ENCODE measurements at regions not wholly inside any gene's neighbourhood (a gene's known extent, or its start where the extent isn't known, plus 50 kb on each side); places are given as distances from the start of the nearest gene placed in this dataset.

DNA sequence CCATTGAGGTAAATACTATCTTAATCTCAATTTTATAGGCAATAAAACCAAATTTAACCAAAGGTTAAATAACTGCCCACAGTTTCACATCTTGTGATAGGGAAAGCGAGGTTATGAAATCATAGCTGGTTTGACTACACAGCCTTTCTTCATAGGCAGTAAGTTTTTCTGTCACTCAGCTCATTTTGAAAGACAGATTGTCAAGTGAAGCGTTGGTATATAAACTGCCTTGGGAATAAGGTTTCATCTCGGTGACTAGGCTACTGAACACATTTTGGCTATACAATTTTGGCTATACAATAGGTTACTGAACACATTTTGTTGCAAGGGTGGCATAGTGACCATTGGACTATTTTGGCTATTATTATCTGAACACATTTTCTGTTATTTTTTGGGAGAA is 793.7 kb downstream of the TRHDE start:
- Histone ChIP-seq H3K4me3 (ENCODE audit: control extremely low read depth in 1 of 5, extremely low read depth in 1 of 5, insufficient read depth in 1 of 5, low read depth in 2 of 5, low read length in 4 of 5) (no peak overlapping the region), H3K27me3 (replicated peaks in 1 of 4; ENCODE audit: control extremely low read depth in 1 of 4, control insufficient read depth in 3 of 4, insufficient read depth in 4 of 4, low read length in 3 of 4) (no peaks in the 10 kb centered on the region), H3K36me3 (replicated peaks in 1 of 2; ENCODE audit: control extremely low read depth in 1 of 2, control insufficient read depth in 1 of 2, extremely low read depth in 1 of 2, insufficient read depth in 2 of 2, low read length in 1 of 2) (no peaks in the 10 kb centered on the region), H3K27ac (ENCODE audit: low read length in 2 of 2) (no peak overlapping the region), H4K20me1 (ENCODE audit: control insufficient read depth, insufficient read depth, low read length, poor library complexity, severe bottlenecking) (no peaks in the 10 kb centered on the region), H3K9me3 (ENCODE audit: control extremely low read depth in 1 of 3, control insufficient read depth in 2 of 3, insufficient read depth in 1 of 3, low read length in 2 of 3) (peaks cover 0 to 7% (median 0%) of the 10 kb centered on the region in 3 donors), H2AFZ (ENCODE audit: insufficient read depth, low read depth, low read length, poor library complexity, severe bottlenecking) (no peak overlapping the region), H3K4me2 (replicated peaks; ENCODE audit: low read depth, low read length, poor library complexity, severe bottlenecking) (no peak overlapping the region), H3K4me1 (ENCODE audit: control insufficient read depth in 2 of 2, insufficient read depth in 2 of 2, low read length in 2 of 2) (no peaks in the 10 kb centered on the region), H3K9ac (ENCODE audit: low read length) (no peak overlapping the region), H3K79me2 (ENCODE audit: control insufficient read depth, insufficient read depth, low read length) (no peaks in the 10 kb centered on the region)
- WGBS (ENCODE audit: insufficient coverage) = 40% methylated on average over 1 of the region's 3 CpGs
- no peak overlapping the region for H3K4me3 Mint-ChIP-seq
- no peaks in the 10 kb centered on the region for H3K9me3 Mint-ChIP-seq (ENCODE audit: insufficient read depth)
- no peak overlapping the region for H3K27ac Mint-ChIP-seq
- ATAC-seq (ENCODE audit: low read depth) (no peak), DNase-seq (no peak)
- ChIA-PET POLR2A (no interaction called here), CTCF (no interaction called here)
- no peaks in the 10 kb centered on the region for H3K27me3 Mint-ChIP-seq
- intact Hi-C loops (cut with micrococcal nuclease) = no loop called here
- no peaks in the 10 kb centered on the region for H3K4me1 Mint-ChIP-seq
- no peak for TF ChIP-seq EZH2 (IDR thresholded peaks at IDR 0.05; ENCODE audit: borderline replicate concordance, insufficient read depth, low read depth, low read length, poor library complexity, severe bottlenecking)
- TF ChIP-seq, protein P1, sequence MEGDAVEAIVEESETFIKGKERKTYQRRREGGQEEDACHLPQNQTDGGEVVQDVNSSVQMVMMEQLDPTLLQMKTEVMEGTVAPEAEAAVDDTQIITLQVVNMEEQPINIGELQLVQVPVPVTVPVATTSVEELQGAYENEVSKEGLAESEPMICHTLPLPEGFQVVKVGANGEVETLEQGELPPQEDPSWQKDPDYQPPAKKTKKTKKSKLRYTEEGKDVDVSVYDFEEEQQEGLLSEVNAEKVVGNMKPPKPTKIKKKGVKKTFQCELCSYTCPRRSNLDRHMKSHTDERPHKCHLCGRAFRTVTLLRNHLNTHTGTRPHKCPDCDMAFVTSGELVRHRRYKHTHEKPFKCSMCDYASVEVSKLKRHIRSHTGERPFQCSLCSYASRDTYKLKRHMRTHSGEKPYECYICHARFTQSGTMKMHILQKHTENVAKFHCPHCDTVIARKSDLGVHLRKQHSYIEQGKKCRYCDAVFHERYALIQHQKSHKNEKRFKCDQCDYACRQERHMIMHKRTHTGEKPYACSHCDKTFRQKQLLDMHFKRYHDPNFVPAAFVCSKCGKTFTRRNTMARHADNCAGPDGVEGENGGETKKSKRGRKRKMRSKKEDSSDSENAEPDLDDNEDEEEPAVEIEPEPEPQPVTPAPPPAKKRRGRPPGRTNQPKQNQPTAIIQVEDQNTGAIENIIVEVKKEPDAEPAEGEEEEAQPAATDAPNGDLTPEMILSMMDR (IDR thresholded peaks at IDR 0.05) = no peak

DNA sequence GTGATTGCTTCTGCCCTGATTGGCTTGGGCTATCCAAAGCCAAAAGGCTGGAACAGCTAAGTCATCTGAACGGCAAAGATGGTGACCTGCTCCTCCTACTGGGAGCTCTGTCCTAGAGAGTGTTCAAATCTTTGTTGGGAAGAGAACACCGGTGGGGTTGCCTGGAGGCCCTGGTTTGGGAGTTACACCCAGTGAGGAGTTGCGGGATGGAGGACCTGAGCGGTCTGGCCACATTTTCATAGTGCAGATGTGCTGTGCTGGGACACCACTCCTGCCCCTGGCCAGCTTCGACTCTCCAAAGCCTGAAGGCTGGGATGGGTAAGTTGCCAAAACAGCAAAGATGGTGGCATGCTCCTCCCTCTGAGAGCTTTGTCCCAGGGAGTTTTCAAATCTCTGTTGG is 795.4 kb downstream of the TRHDE start:
- CTCF ChIA-PET = no interaction called here
- H3K4me1 Mint-ChIP-seq = no peaks in the 10 kb centered on the region
- Histone ChIP-seq H3K9ac (ENCODE audit: low read length) (no peak overlapping the region), H3K4me3 (ENCODE audit: control extremely low read depth in 1 of 5, extremely low read depth in 1 of 5, insufficient read depth in 1 of 5, low read depth in 2 of 5, low read length in 4 of 5) (no peak overlapping the region), H3K79me2 (ENCODE audit: control insufficient read depth, insufficient read depth, low read length) (no peaks in the 10 kb centered on the region), H3K4me1 (ENCODE audit: control insufficient read depth in 2 of 2, insufficient read depth in 2 of 2, low read length in 2 of 2) (no peaks in the 10 kb centered on the region), H3K27ac (ENCODE audit: low read length in 2 of 2) (no peak overlapping the region), H2AFZ (ENCODE audit: insufficient read depth, low read depth, low read length, poor library complexity, severe bottlenecking) (no peak overlapping the region), H3K4me2 (replicated peaks; ENCODE audit: low read depth, low read length, poor library complexity, severe bottlenecking) (no peak overlapping the region), H3K36me3 (replicated peaks in 1 of 2; ENCODE audit: control extremely low read depth in 1 of 2, control insufficient read depth in 1 of 2, extremely low read depth in 1 of 2, insufficient read depth in 2 of 2, low read length in 1 of 2) (no peaks in the 10 kb centered on the region), H3K27me3 (replicated peaks in 1 of 4; ENCODE audit: control extremely low read depth in 1 of 4, control insufficient read depth in 3 of 4, insufficient read depth in 4 of 4, low read length in 3 of 4) (no peaks in the 10 kb centered on the region), H3K9me3 (ENCODE audit: control extremely low read depth in 1 of 3, control insufficient read depth in 2 of 3, insufficient read depth in 1 of 3, low read length in 2 of 3) (peaks cover 0 to 13% (median 0%) of the 10 kb centered on the region in 3 donors), H4K20me1 (ENCODE audit: control insufficient read depth, insufficient read depth, low read length, poor library complexity, severe bottlenecking) (no peaks in the 10 kb centered on the region)
- H3K4me3 Mint-ChIP-seq = no peak overlapping the region
- POLR2A ChIA-PET = no interaction called here
- WGBS (ENCODE audit: insufficient coverage) = 86% methylated on average over 5 of the region's 5 CpGs
- DNase-seq = no peak
- H3K27me3 Mint-ChIP-seq = no peaks in the 10 kb centered on the region
- ATAC-seq (ENCODE audit: low read depth) = no peak
- intact Hi-C loops (cut with micrococcal nuclease) = no loop called here
- H3K9me3 Mint-ChIP-seq (ENCODE audit: insufficient read depth) = peaks cover 2% of the 10 kb centered on the region
- no peak for TF ChIP-seq EZH2 (IDR thresholded peaks at IDR 0.05; ENCODE audit: borderline replicate concordance, insufficient read depth, low read depth, low read length, poor library complexity, severe bottlenecking)
- TF ChIP-seq, protein P1 (IDR thresholded peaks at IDR 0.05) = no peak
- no peak overlapping the region for H3K27ac Mint-ChIP-seq

Data from B cell (primary cell).